DOHH2 (cell line): ENCODE measurements at regions not wholly inside any gene's neighbourhood (a gene's known extent, or its start where the extent isn't known, plus 50 kb on each side); places are given as distances from the start of the nearest gene placed in this dataset.

Experiments
- H3F3A ChIP-seq: fragments of 200-600 bp; sonication (generic), shearing (Covaris generic); 2 replicates; pipeline ENCODE4 v1.6.0; 2016; ENCODE audit warnings: antibody characterized with exemption, mild to moderate bottlenecking; ENCODE audit not compliant: control insufficient read depth, insufficient read depth
- H3K27ac ChIP-seq: fragments of 200-600 bp; sonication (generic); 2 replicates; pipeline ENCODE4 v1.5.1; 2014; ENCODE audit warnings: low read depth, mild to moderate bottlenecking, low read length, moderate library complexity
- H3K27me3 ChIP-seq: fragments of 200-600 bp; sonication (generic); 2 replicates; pipeline ENCODE4 v1.6.1; 2014; ENCODE audit warnings: mild to moderate bottlenecking, low read length, mixed read lengths; ENCODE audit not compliant: control insufficient read depth
- H3K36me3 ChIP-seq: fragments of 200-600 bp; sonication (generic); 2 replicates; pipeline ENCODE4 v1.6.1; 2014; ENCODE audit warnings: mild to moderate bottlenecking, low read length, moderate library complexity, mixed read lengths; ENCODE audit not compliant: control insufficient read depth
- H3K4me1 ChIP-seq: fragments of 200-600 bp; sonication (generic); 2 replicates; pipeline ENCODE4 v1.6.1; 2014; ENCODE audit warnings: mild to moderate bottlenecking, low read length, mixed read lengths; ENCODE audit not compliant: control insufficient read depth
- H3K4me2 ChIP-seq: fragments of 200-600 bp; sonication (generic); 2 replicates; pipeline ENCODE4 v1.6.0; 2014; ENCODE audit warnings: mild to moderate bottlenecking, low read length, moderate library complexity
- H3K4me3 ChIP-seq: fragments of 200-600 bp; sonication (generic); 2 replicates; pipeline ENCODE4 v1.5.1; 2014; ENCODE audit warnings: mild to moderate bottlenecking, low read length, mixed read lengths
- H3K79me2 ChIP-seq: fragments of 200-600 bp; sonication (generic); 2 replicates; pipeline ENCODE4 v1.6.1; 2014; ENCODE audit warnings: mild to moderate bottlenecking, low read length, mixed read lengths; ENCODE audit not compliant: control insufficient read depth
- H3K9me2 ChIP-seq: fragments of 200-600 bp; sonication (generic); replicated peaks from 2 replicates; pipeline ENCODE4 v1.6.1; 2014; ENCODE audit warnings: mild to moderate bottlenecking, low read length, mixed read lengths; ENCODE audit not compliant: control insufficient read depth
- H3K9me3 ChIP-seq: fragments of 200-600 bp; sonication (generic); 2 replicates; pipeline ENCODE4 v1.6.1; 2014; ENCODE audit warnings: antibody characterized with exemption, low read length, mixed read lengths; ENCODE audit not compliant: control insufficient read depth, insufficient read depth
- H4K20me1 ChIP-seq: fragments of 200-600 bp; sonication (generic); 2 replicates; pipeline ENCODE4 v1.6.0; 2014; ENCODE audit warnings: low read depth, mild to moderate bottlenecking, antibody characterized with exemption, low read length, moderate library complexity; ENCODE audit not compliant: control insufficient read depth, insufficient read depth
- EZH2phosphoT487 ChIP-seq: fragments of 200-600 bp; sonication (generic); IDR thresholded peaks from 2 replicates; pipeline ENCODE4 v1.6.1; 2017; ENCODE audit warnings: borderline replicate concordance, mild to moderate bottlenecking, antibody characterized with exemption, low read length, moderate library complexity, mixed read lengths
- TF ChIP-seq, protein P1 (sequence below): fragments of 200-600 bp; sonication (generic); IDR thresholded peaks from one replicate; pipeline ENCODE4 v1.5.1; 2014; ENCODE audit warnings: antibody characterized with exemption, mild to moderate bottlenecking, low read depth, low read length; ENCODE audit not compliant: poor library complexity, severe bottlenecking

DNA sequence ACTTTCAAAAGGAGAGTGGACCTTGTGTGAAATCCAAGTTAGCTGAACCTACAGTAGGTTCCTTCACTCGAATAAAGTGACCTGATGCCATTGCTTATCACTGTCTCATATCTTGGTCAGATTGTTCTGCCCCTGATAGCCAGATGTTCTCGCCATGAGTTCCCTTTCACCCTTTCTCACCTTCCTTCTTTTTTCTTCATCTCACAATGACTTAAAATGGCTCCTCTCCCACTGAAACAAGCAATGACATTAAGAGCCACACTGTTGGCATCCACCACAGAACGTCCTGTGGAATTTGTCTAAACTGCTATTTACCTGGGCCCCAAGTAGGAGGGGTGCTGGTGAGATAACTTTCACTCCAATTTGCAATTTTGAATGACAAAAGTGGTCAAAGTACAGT lies 227.6 kb upstream of the PPP1R2C start:
- Histone ChIP-seq H3K9me2 (no peaks in the 10 kb centered on the region), H3K9me3 (0 out of 2 replicates have a peak, but pooled peaks cover 5% of the 10 kb centered on the region), H3K79me2 (no peaks in the 10 kb centered on the region), H3K4me1 (peaks cover 22% of the 10 kb centered on the region), H3K4me2 (no peak overlapping the region), H4K20me1 (no peaks in the 10 kb centered on the region), H3F3A (no peaks in the 10 kb centered on the region), H3K36me3 (no peaks in the 10 kb centered on the region; the same call in 1 of the 2 replicates), H3K27me3 (no peaks in the 10 kb centered on the region), H3K4me3 (no peak overlapping the region), H3K27ac (no peak overlapping the region)
- TF ChIP-seq, protein P1, sequence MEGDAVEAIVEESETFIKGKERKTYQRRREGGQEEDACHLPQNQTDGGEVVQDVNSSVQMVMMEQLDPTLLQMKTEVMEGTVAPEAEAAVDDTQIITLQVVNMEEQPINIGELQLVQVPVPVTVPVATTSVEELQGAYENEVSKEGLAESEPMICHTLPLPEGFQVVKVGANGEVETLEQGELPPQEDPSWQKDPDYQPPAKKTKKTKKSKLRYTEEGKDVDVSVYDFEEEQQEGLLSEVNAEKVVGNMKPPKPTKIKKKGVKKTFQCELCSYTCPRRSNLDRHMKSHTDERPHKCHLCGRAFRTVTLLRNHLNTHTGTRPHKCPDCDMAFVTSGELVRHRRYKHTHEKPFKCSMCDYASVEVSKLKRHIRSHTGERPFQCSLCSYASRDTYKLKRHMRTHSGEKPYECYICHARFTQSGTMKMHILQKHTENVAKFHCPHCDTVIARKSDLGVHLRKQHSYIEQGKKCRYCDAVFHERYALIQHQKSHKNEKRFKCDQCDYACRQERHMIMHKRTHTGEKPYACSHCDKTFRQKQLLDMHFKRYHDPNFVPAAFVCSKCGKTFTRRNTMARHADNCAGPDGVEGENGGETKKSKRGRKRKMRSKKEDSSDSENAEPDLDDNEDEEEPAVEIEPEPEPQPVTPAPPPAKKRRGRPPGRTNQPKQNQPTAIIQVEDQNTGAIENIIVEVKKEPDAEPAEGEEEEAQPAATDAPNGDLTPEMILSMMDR, result no peak
- TF ChIP-seq EZH2phosphoT487, result no peak

DNA sequence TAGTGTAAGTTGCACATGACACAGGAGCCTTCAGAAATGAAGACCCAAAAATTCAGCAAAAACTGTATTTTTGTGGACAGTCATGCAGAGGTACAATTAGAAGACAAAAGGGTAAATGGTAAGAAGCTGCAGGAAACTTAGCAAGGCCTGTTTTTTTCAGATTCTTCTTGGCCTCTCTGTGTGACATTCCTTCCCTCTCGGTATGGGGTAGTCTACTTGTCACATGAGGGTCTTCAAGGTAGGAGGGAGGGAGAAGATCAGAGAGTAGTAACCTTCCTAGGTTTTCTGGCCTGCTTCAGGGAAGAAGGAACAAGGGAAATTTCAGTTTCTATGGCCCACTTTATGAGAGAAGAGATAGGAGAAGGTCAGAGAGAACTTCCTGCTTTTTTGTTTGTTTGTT lies 230.4 kb upstream of the PPP1R2C start:
- Histone ChIP-seq H3K4me1 (peaks cover 12% of the 10 kb centered on the region), H3F3A (no peaks in the 10 kb centered on the region), H3K4me2 (no peak overlapping the region), H3K4me3 (no peak overlapping the region), H3K79me2 (no peaks in the 10 kb centered on the region), H4K20me1 (no peaks in the 10 kb centered on the region), H3K9me2 (no peaks in the 10 kb centered on the region), H3K9me3 (0 out of 2 replicates have a peak, but pooled peaks cover 5% of the 10 kb centered on the region), H3K27me3 (no peaks in the 10 kb centered on the region), H3K27ac (no peak overlapping the region), H3K36me3 (no peaks in the 10 kb centered on the region; the same call in 1 of the 2 replicates)
- TF ChIP-seq, protein P1, result no peak
- TF ChIP-seq EZH2phosphoT487, result no peak

DNA sequence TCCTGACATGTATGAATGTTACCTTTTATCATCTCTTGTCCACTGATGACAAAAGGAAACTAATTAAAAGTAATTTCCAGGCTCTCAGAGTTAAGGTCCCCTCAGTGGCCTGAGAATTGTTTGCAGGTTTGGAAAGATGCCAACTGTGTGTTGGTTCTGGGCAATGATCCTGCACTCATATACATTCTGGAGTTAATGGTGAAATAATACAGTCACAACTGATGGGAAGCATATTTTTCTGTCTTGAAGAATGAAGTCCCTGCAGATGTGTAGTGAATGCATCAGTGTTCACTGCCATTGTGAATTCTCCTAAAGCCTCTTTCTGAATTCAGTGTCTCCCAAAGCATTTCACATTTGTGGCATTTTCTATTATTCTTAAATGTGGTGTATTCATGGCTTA lies 238.1 kb upstream of the PPP1R2C start:
- Histone ChIP-seq H4K20me1 (no peaks in the 10 kb centered on the region), H3K27me3 (no peaks in the 10 kb centered on the region), H3K4me1 (peaks cover 9% of the 10 kb centered on the region), H3K27ac (no peak overlapping the region), H3K9me3 (no peaks in the 10 kb centered on the region), H3K4me2 (no peak overlapping the region), H3K9me2 (no peaks in the 10 kb centered on the region), H3F3A (no peaks in the 10 kb centered on the region), H3K36me3 (no peaks in the 10 kb centered on the region), H3K4me3 (no peak overlapping the region), H3K79me2 (no peaks in the 10 kb centered on the region)
- TF ChIP-seq, protein P1, result no peak
- TF ChIP-seq EZH2phosphoT487, result no peak

DNA sequence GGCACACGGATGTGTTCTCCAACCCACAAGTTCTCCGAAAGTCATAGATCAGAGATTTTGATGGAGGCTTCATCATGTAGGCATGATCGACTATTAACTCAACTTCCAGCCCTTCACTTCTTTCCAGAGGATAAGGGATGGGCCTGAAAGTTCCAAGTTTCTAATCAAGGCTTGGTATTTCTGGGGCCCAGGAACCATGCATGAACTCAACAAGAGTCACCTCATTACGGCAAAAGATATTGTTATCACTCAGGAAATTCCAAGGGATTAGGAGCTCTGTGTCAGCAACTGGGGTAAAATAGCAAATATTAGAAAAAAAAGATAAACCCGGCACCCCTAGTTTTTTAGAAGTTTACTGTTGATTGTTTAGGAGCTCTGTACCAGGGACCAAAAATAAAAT lies 240.1 kb upstream of the PPP1R2C start:
- Histone ChIP-seq H3K79me2 (no peaks in the 10 kb centered on the region), H3K4me3 (no peak overlapping the region), H3K9me3 (no peaks in the 10 kb centered on the region), H3K4me2 (no peak overlapping the region), H3K4me1 (peaks cover 9% of the 10 kb centered on the region), H3K36me3 (no peaks in the 10 kb centered on the region), H3K27me3 (no peaks in the 10 kb centered on the region), H4K20me1 (no peaks in the 10 kb centered on the region), H3K9me2 (no peaks in the 10 kb centered on the region), H3K27ac (no peak overlapping the region), H3F3A (no peaks in the 10 kb centered on the region)
- TF ChIP-seq EZH2phosphoT487, result no peak
- TF ChIP-seq, protein P1, result no peak
